Esophagus squamous epithelium (tissue), 4 donors: ENCODE measurements at regions not wholly inside any gene's neighbourhood (a gene's known extent, or its start where the extent isn't known, plus 50 kb on each side); places are given as distances from the start of the nearest gene placed in this dataset.

ENCODE experiments used
- CTCF ChIP-seq, 6 experiments: fragments of 450-650 bp in 4 of 6; fragments of 200-600 bp in 2 of 6; sonication (generic) in 2 of 6; IDR thresholded peaks; one replicate each; pipeline ENCODE4 v1.5.1; 2016 to 2019; ENCODE audit warnings: antibody characterized with exemption in 6 of 6, mild to moderate bottlenecking in 4 of 6, moderate library complexity in 4 of 6
- POLR2A ChIP-seq, 4 donors: fragments of 450-650 bp; IDR thresholded peaks; one replicate each; pipeline ENCODE4 v1.6.1; 2017; ENCODE audit warnings: antibody characterized with exemption in 4 of 4, mild to moderate bottlenecking in 4 of 4, moderate library complexity in 3 of 4

DNA sequence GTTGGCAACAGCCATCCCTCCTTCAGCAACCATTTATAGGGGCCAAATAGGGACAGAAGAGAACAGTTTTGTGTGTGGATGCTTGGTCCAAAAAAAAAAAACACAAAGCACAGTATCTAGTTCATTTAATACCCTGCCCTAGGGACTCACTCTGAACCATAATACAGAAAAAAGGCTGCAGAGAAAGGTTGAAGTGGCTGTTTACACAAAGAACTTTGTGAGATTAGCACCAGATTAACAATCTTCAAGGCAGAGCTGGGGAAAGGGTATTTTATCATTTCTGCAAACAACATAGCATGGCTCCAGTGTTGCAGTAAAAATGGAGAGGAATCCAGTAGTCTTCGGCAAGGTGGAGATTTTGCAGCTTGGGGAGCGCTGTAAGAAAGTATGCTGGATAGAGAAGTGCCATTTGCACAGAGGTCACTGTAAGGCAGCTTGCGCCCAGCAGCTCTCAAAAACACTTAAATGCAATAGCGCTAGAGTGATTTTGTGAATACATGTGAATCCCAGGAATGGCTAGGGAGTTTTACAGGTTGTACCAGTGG is 124.2 kb upstream of the PLEKHA5 start:
- TF ChIP-seq CTCF (IDR thresholded peaks at IDR 0.05) (no peak), POLR2A (IDR thresholded peaks at IDR 0.05) (no peak)
